ENCODE measurements at regions not wholly inside any gene's neighbourhood (a gene's known extent, or its start where the extent isn't known, plus 50 kb on each side); places are given as distances from the start of the nearest gene placed in this dataset.

DNA sequence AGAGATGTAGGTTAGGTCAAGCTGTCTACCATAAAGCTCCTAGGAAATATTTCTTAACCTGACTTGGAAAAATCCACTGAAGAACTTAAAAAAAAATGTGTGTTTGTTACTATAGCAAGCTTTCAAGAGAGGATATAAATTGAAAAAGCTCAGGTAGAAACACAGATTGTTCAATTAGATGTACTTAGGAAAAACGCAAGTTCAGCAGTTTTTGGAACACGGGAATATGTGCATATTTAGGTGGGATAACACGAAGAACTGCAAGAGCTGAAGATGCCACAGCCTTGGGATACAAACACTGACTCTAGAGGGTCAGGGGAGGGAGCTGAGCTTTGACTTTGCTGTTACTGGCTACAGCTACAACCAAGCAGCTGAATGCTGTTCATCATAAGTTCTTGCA is 77.8 kb upstream of the FSHB start:
- H3K36me3 Mint-ChIP-seq (ENCODE audit: low read depth), result no peaks in the 10 kb centered on the region
- H3K4me3 Mint-ChIP-seq, result no peak overlapping the region
- ChIA-PET POLR2A (no interaction called here), CTCF (no interaction called here)
- H3K4me1 Mint-ChIP-seq (ENCODE audit: low read depth), result no peaks in the 10 kb centered on the region
- no peaks in the 10 kb centered on the region for H3K4me1 ChIP-seq (ENCODE audit: insufficient read depth, low read length)
- intact Hi-C loops (cut with DNase I, micrococcal nuclease), result no loop called here
- no peak for ATAC-seq (ENCODE audit: poor library complexity)
- no peak overlapping the region for H3K27ac ChIP-seq (ENCODE audit: low read depth in 1 of 2, low read length in 2 of 2)
- no peaks in the 10 kb centered on the region for H3K27me3 ChIP-seq (ENCODE audit: control insufficient read depth in 1 of 2, insufficient read depth in 2 of 2, low read length in 2 of 2)
- H3K4me3 ChIP-seq (ENCODE audit: low read length), result no peak overlapping the region
- no peak overlapping the region for H3K27ac Mint-ChIP-seq
- H3K9me3 ChIP-seq (ENCODE audit: control insufficient read depth in 1 of 2, insufficient read depth in 1 of 2, low read length in 2 of 2), result no peaks in the 10 kb centered on the region
- H3K9me3 Mint-ChIP-seq, result no peaks in the 10 kb centered on the region
- H3K36me3 ChIP-seq (ENCODE audit: insufficient read depth, low read length), result no peaks in the 10 kb centered on the region
- DNase-seq, result no peak
- TF ChIP-seq, protein P1, sequence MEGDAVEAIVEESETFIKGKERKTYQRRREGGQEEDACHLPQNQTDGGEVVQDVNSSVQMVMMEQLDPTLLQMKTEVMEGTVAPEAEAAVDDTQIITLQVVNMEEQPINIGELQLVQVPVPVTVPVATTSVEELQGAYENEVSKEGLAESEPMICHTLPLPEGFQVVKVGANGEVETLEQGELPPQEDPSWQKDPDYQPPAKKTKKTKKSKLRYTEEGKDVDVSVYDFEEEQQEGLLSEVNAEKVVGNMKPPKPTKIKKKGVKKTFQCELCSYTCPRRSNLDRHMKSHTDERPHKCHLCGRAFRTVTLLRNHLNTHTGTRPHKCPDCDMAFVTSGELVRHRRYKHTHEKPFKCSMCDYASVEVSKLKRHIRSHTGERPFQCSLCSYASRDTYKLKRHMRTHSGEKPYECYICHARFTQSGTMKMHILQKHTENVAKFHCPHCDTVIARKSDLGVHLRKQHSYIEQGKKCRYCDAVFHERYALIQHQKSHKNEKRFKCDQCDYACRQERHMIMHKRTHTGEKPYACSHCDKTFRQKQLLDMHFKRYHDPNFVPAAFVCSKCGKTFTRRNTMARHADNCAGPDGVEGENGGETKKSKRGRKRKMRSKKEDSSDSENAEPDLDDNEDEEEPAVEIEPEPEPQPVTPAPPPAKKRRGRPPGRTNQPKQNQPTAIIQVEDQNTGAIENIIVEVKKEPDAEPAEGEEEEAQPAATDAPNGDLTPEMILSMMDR (IDR thresholded peaks at IDR 0.05), result no peak
- H3K27me3 Mint-ChIP-seq, result peaks cover 6% of the 10 kb centered on the region

DNA sequence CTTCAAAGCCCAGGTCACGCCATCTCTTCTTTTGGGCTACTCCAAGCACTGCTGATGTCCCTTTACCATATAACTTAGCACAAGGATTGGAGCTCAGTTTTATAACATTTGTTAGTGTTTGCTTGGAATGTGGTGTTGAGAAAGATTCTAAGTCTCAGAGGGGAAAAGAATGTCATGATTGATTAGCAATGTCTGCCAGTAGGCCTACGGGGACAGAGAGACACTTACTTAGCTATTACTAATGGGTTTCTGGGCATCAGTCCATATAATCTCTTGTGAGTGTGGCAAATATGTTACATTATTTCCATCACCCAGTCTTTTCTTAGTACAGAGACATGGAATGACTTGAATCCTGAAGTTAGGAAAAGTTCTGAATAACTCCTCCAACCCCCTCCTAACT is 75.4 kb upstream of the FSHB start:
- Mint-ChIP-seq H3K27me3 (peaks cover 11% of the 10 kb centered on the region), H3K27ac (no peak overlapping the region), H3K4me1 (ENCODE audit: low read depth) (no peaks in the 10 kb centered on the region), H3K36me3 (ENCODE audit: low read depth) (no peaks in the 10 kb centered on the region), H3K9me3 (no peaks in the 10 kb centered on the region), H3K4me3 (no peak overlapping the region)
- POLR2A ChIA-PET, result no interaction called here
- no peaks in the 10 kb centered on the region for H3K36me3 ChIP-seq (ENCODE audit: insufficient read depth, low read length)
- no peak overlapping the region for H3K4me3 ChIP-seq (ENCODE audit: low read length)
- TF ChIP-seq, protein P1 (IDR thresholded peaks at IDR 0.05), result no peak
- intact Hi-C loops (cut with DNase I, micrococcal nuclease), result no loop called here
- no peak overlapping the region for H3K27ac ChIP-seq (ENCODE audit: low read depth in 1 of 2, low read length in 2 of 2)
- CTCF ChIA-PET, result no interaction called here
- DNase-seq (no peak), ATAC-seq (ENCODE audit: poor library complexity) (no peak)
- H3K9me3 ChIP-seq (ENCODE audit: control insufficient read depth in 1 of 2, insufficient read depth in 1 of 2, low read length in 2 of 2), result no peaks in the 10 kb centered on the region
- H3K27me3 ChIP-seq (ENCODE audit: control insufficient read depth in 1 of 2, insufficient read depth in 2 of 2, low read length in 2 of 2), result peaks cover 0 to 2% of the 10 kb centered on the region in 2 experiments
- H3K4me1 ChIP-seq (ENCODE audit: insufficient read depth, low read length), result no peaks in the 10 kb centered on the region

DNA sequence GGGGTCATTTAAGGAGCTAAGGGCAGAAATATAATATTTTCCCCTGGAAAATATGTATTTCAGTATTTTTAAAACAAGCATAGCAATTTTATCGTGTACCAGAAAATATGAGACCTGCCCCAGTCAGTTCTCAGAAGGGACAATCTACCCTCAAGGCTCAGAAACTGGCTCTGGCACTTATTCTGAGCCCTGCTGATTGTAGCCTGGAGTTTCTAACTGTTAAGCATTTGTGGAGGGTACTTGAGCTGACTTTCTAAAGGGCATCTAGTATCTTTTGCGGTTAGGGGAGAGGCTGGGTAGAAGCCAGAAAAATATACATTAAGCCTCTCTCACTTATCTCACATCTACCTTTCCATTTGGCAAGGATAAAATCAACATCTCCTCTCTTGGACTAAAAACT is 71.3 kb upstream of the FSHB start:
- ChIA-PET POLR2A (no interaction called here), CTCF (no interaction called here)
- Histone ChIP-seq H3K4me1 (ENCODE audit: insufficient read depth, low read length) (no peaks in the 10 kb centered on the region), H3K4me3 (ENCODE audit: low read length) (no peak overlapping the region), H3K36me3 (ENCODE audit: insufficient read depth, low read length) (no peaks in the 10 kb centered on the region), H3K9me3 (ENCODE audit: control insufficient read depth in 1 of 2, insufficient read depth in 1 of 2, low read length in 2 of 2) (no peaks in the 10 kb centered on the region), H3K27me3 (ENCODE audit: control insufficient read depth in 1 of 2, insufficient read depth in 2 of 2, low read length in 2 of 2) (peaks cover 0 to 2% of the 10 kb centered on the region in 2 experiments), H3K27ac (ENCODE audit: low read depth in 1 of 2, low read length in 2 of 2) (no peak overlapping the region)
- ATAC-seq (ENCODE audit: poor library complexity) (no peak), DNase-seq (no peak)
- no peak overlapping the region for H3K4me3 Mint-ChIP-seq
- H3K36me3 Mint-ChIP-seq (ENCODE audit: low read depth), result no peaks in the 10 kb centered on the region
- TF ChIP-seq, protein P1 (IDR thresholded peaks at IDR 0.05), result no peak
- H3K4me1 Mint-ChIP-seq (ENCODE audit: low read depth), result no peaks in the 10 kb centered on the region
- H3K27ac Mint-ChIP-seq, result no peak overlapping the region
- peaks cover 2% of the 10 kb centered on the region for H3K9me3 Mint-ChIP-seq
- peaks cover 5% of the 10 kb centered on the region for H3K27me3 Mint-ChIP-seq
- intact Hi-C loops (cut with DNase I, micrococcal nuclease), result no loop called here
